Esophagus (tissue), 2 donors: ENCODE measurements at regions not wholly inside any gene's neighbourhood (a gene's known extent, or its start where the extent isn't known, plus 50 kb on each side); places are given as distances from the start of the nearest gene placed in this dataset.

Experiments used
- H3K27ac ChIP-seq, 2 donors: one replicate each; pipeline ENCODE4 v1.5.1; 2013; ENCODE audit warnings: low read depth in 2 of 2, mild to moderate bottlenecking in 2 of 2, inconsistent platforms in 1 of 2, low read length in 1 of 2, moderate library complexity in 1 of 2
- H3K27me3 ChIP-seq, 2 donors: one replicate each; pipeline ENCODE4 v1.6.1; 2013; ENCODE audit warnings: low read length in 2 of 2, control low read depth in 1 of 2, mild to moderate bottlenecking in 1 of 2; ENCODE audit not compliant: insufficient read depth in 2 of 2, control insufficient read depth in 1 of 2
- H3K36me3 ChIP-seq, 2 donors: one replicate each; pipeline ENCODE4 v1.6.1; 2013; ENCODE audit warnings: low read length in 1 of 2; ENCODE audit not compliant: control insufficient read depth in 2 of 2, insufficient read depth in 2 of 2
- H3K4me1 ChIP-seq, 2 donors: one replicate each; pipeline ENCODE4 v1.6.1; 2013; ENCODE audit warnings: low read length in 1 of 2; ENCODE audit not compliant: control insufficient read depth in 2 of 2, insufficient read depth in 2 of 2
- H3K4me3 ChIP-seq, 2 donors: one replicate each; pipeline ENCODE4 v1.5.1; 2013; ENCODE audit warnings: low read length in 2 of 2, mild to moderate bottlenecking in 2 of 2, low read depth in 1 of 2, moderate library complexity in 1 of 2
- H3K9me3 ChIP-seq, 2 donors: one replicate each; pipeline ENCODE4 v1.6.1; 2013; ENCODE audit warnings: mild to moderate bottlenecking in 2 of 2, low read depth in 1 of 2, low read length in 1 of 2, moderate library complexity in 1 of 2; ENCODE audit not compliant: control insufficient read depth in 2 of 2, insufficient read depth in 1 of 2
- WGBS, 2 donors: extraction: QIAGEN DNeasy Blood & Tissue Kit; methylation state at CpG; one replicate each; pipeline ENCODE4 v1.1.7; 2013; 5-methylcytosine and 5-hydroxymethylcytosine counted together
- donor health status: healthy with polysubstance abuse.
- donor health status: Bipolar disorder and iron deficiency.

- WGBS, 2 donors = 39 to 40% methylated on average over 8 of the region's 8 CpGs
These were observed 194.4 kb upstream of the CDKN2B start for GRCh38 chr9:22203371-22204138.

GRCh38 chr9:22204240-22204639 lies 195.1 kb upstream of the CDKN2B start:
- WGBS, 2 donors = 87 to 91% methylated on average over 2 of the region's 2 CpGs
- no peaks in the 10 kb centered on the region for H3K9me3 ChIP-seq
- no peak overlapping the region for H3K27ac ChIP-seq
- no peaks in the 10 kb centered on the region for H3K27me3 ChIP-seq
- H3K4me3 ChIP-seq = no peak overlapping the region
- no peaks in the 10 kb centered on the region for H3K36me3 ChIP-seq
- peaks cover 0 to 4% of the 10 kb centered on the region in 2 donors for H3K4me1 ChIP-seq

More at GRCh38 chr9:22203371-22204138, 194.4 kb upstream of the CDKN2B start:
- Histone ChIP-seq H3K9me3 (no peaks in the 10 kb centered on the region), H3K27ac (no peak overlapping the region), H3K36me3 (no peaks in the 10 kb centered on the region), H3K27me3 (no peaks in the 10 kb centered on the region), H3K4me1 (peaks cover 0 to 4% of the 10 kb centered on the region in 2 donors), H3K4me3 (no peak overlapping the region)

GRCh38 chr9:22206833-22207232 lies 197.7 kb upstream of the CDKN2B start:
- no peaks in the 10 kb centered on the region for H3K36me3 ChIP-seq
- WGBS, 2 donors = 60 to 62% methylated on average over 5 of the region's 5 CpGs
- no peak overlapping the region for H3K27ac ChIP-seq

GRCh38 chr9:22208846-22209585 lies 199.9 kb upstream of the CDKN2B start:
- Histone ChIP-seq H3K9me3 (no peaks in the 10 kb centered on the region), H3K27me3 (no peaks in the 10 kb centered on the region), H3K36me3 (no peaks in the 10 kb centered on the region), H3K4me1 (no peaks in the 10 kb centered on the region), H3K4me3 (no peak overlapping the region), H3K27ac (peak overlapping the region; percentile 45 to 74)
- WGBS, 2 donors = 81 to 82% methylated on average over 1 of the region's 1 CpG

More at GRCh38 chr9:22206833-22207232, 197.7 kb upstream of the CDKN2B start:
- H3K4me1 ChIP-seq = no peaks in the 10 kb centered on the region
- no peaks in the 10 kb centered on the region for H3K27me3 ChIP-seq
- H3K4me3 ChIP-seq = no peak overlapping the region
- H3K9me3 ChIP-seq = no peaks in the 10 kb centered on the region

GRCh38 chr9:22210262-22210661 lies 201.2 kb upstream of the CDKN2B start:
- no peak overlapping the region for H3K4me3 ChIP-seq
- H3K36me3 ChIP-seq = no peaks in the 10 kb centered on the region
- no peaks in the 10 kb centered on the region for H3K27me3 ChIP-seq
- no peaks in the 10 kb centered on the region for H3K4me1 ChIP-seq
- WGBS, 2 donors = 42 to 44% methylated on average over 1 of the region's 1 CpG
- H3K9me3 ChIP-seq = no peaks in the 10 kb centered on the region
- no peak overlapping the region for H3K27ac ChIP-seq

GRCh38 chr9:22210936-22211335 lies 201.8 kb upstream of the CDKN2B start:
- no peak overlapping the region for H3K4me3 ChIP-seq
- no peaks in the 10 kb centered on the region for H3K4me1 ChIP-seq
- H3K27me3 ChIP-seq = no peaks in the 10 kb centered on the region
- 78 to 83% methylated on average over 2 of the region's 2 CpGs for WGBS, 2 donors
- H3K36me3 ChIP-seq = no peaks in the 10 kb centered on the region
- H3K27ac ChIP-seq = no peak overlapping the region
- H3K9me3 ChIP-seq = no peaks in the 10 kb centered on the region

GRCh38 chr9:22211588-22212360 lies 202.7 kb upstream of the CDKN2B start:
- Histone ChIP-seq H3K27ac (peak overlapping the region in 1 of 2 donors; percentile 63), H3K4me3 (no peak overlapping the region), H3K4me1 (no peaks in the 10 kb centered on the region), H3K36me3 (no peaks in the 10 kb centered on the region), H3K27me3 (no peaks in the 10 kb centered on the region), H3K9me3 (no peaks in the 10 kb centered on the region)
- 12 to 37% methylated on average over 4 of the region's 4 CpGs for WGBS, 2 donors

GRCh38 chr9:22214021-22214420 lies 204.9 kb upstream of the CDKN2B start:
- WGBS, 2 donors = 78 to 87% methylated on average over 3 of the region's 3 CpGs

GRCh38 chr9:22214497-22215031 lies 205.5 kb upstream of the CDKN2B start:
- H3K27me3 ChIP-seq = no peaks in the 10 kb centered on the region
- H3K9me3 ChIP-seq = no peaks in the 10 kb centered on the region
- H3K4me1 ChIP-seq = no peaks in the 10 kb centered on the region
- H3K27ac ChIP-seq = no peak overlapping the region
- no peak overlapping the region for H3K4me3 ChIP-seq
- H3K36me3 ChIP-seq = no peaks in the 10 kb centered on the region
- 48 to 55% methylated on average over 2 of the region's 2 CpGs for WGBS, 2 donors

More at GRCh38 chr9:22214021-22214420, 204.9 kb upstream of the CDKN2B start:
- H3K27ac ChIP-seq = no peak overlapping the region
- no peaks in the 10 kb centered on the region for H3K4me1 ChIP-seq
- no peak overlapping the region for H3K4me3 ChIP-seq
- no peaks in the 10 kb centered on the region for H3K9me3 ChIP-seq
- H3K36me3 ChIP-seq = no peaks in the 10 kb centered on the region
- no peaks in the 10 kb centered on the region for H3K27me3 ChIP-seq
